Renal cortical epithelial cell (primary cell): ENCODE measurements at regions not wholly inside any gene's neighbourhood (a gene's known extent, or its start where the extent isn't known, plus 50 kb on each side); places are given as distances from the start of the nearest gene placed in this dataset.

Experiments used
- DNase-seq: peaks from one replicate; pipeline ENCODE4 v3.0.0-alpha.2; 2011; ENCODE audit warnings: low read depth

GRCh38 chr11:104433751-104434150, 269.8 kb upstream of the PDGFD start:
- no peak for DNase-seq

GRCh38 chr11:104432981-104433380, 269.0 kb upstream of the PDGFD start:
- DNase-seq, result no peak

GRCh38 chr11:104432526-104432925, 268.6 kb upstream of the PDGFD start:
- DNase-seq, result no peak

- DNase-seq, result no peak
Measured at GRCh38 chr11:104422324-104422944, 258.5 kb upstream of the PDGFD start.

GRCh38 chr11:104410336-104410735, 246.4 kb upstream of the PDGFD start:
- peak; percentile 59 for DNase-seq

- DNase-seq, result no peak
Measured at GRCh38 chr11:104408630-104409029, 244.7 kb upstream of the PDGFD start.

GRCh38 chr11:104405277-104405676, 241.3 kb upstream of the PDGFD start:
- DNase-seq, result no peak

GRCh38 chr11:104404231-104405175, 240.6 kb upstream of the PDGFD start:
- peak; percentile 54 for DNase-seq

- DNase-seq, result peak; percentile 78
Measured at GRCh38 chr11:104402812-104403521, 239.0 kb upstream of the PDGFD start.

GRCh38 chr11:104394508-104394907, 230.6 kb upstream of the PDGFD start:
- no peak for DNase-seq

GRCh38 chr11:104390651-104391050, 226.7 kb upstream of the PDGFD start:
- DNase-seq, result peak; percentile 97

GRCh38 chr11:104385884-104386283, 221.9 kb upstream of the PDGFD start:
- no peak for DNase-seq

- no peak for DNase-seq
Measured at GRCh38 chr11:104380358-104380757, 216.4 kb upstream of the PDGFD start.

- DNase-seq, result no peak
Measured at GRCh38 chr11:104372111-104372510, 208.2 kb upstream of the PDGFD start.

GRCh38 chr11:104370478-104370877, 206.5 kb upstream of the PDGFD start:
- no peak for DNase-seq

- DNase-seq, result no peak
Measured at GRCh38 chr11:104369761-104370160, 205.8 kb upstream of the PDGFD start.

- no peak for DNase-seq
Measured at GRCh38 chr11:104366321-104366734, 202.4 kb upstream of the PDGFD start.

GRCh38 chr11:104365676-104366075, 201.7 kb upstream of the PDGFD start:
- no peak for DNase-seq

- no peak for DNase-seq
Measured at GRCh38 chr11:104361975-104362374, 198.0 kb upstream of the PDGFD start.

GRCh38 chr11:104352036-104352435, 188.1 kb upstream of the PDGFD start:
- DNase-seq, result peak; percentile 52

- DNase-seq, result peak; percentile 29
Measured at GRCh38 chr11:104343578-104343977, 179.6 kb upstream of the PDGFD start.

- no peak for DNase-seq
Measured at GRCh38 chr11:104340590-104340989, 176.6 kb upstream of the PDGFD start.
